HL-60 (cell line): ENCODE measurements at regions not wholly inside any gene's neighbourhood (a gene's known extent, or its start where the extent isn't known, plus 50 kb on each side); places are given as distances from the start of the nearest gene placed in this dataset.

ENCODE experiments used
- GABPA ChIP-seq: IDR thresholded peaks from 2 replicates; pipeline ENCODE4 v1.6.1; 2012; ENCODE audit warnings: low read depth
- POLR2AphosphoS5 ChIP-seq: IDR thresholded peaks from 2 replicates; pipeline ENCODE4 v1.6.1; 2012; ENCODE audit warnings: low read depth
- TF ChIP-seq, protein P1 (sequence below): IDR thresholded peaks from one replicate; pipeline ENCODE4 v1.5.1; 2011; ENCODE audit warnings: low read length, control low read depth, inconsistent platforms; ENCODE audit not compliant: insufficient read depth
- TF ChIP-seq, protein P2 (sequence below): IDR thresholded peaks from 2 replicates; pipeline ENCODE4 v1.6.1; 2012; ENCODE audit warnings: low read depth; ENCODE audit not compliant: insufficient replicate concordance

DNA sequence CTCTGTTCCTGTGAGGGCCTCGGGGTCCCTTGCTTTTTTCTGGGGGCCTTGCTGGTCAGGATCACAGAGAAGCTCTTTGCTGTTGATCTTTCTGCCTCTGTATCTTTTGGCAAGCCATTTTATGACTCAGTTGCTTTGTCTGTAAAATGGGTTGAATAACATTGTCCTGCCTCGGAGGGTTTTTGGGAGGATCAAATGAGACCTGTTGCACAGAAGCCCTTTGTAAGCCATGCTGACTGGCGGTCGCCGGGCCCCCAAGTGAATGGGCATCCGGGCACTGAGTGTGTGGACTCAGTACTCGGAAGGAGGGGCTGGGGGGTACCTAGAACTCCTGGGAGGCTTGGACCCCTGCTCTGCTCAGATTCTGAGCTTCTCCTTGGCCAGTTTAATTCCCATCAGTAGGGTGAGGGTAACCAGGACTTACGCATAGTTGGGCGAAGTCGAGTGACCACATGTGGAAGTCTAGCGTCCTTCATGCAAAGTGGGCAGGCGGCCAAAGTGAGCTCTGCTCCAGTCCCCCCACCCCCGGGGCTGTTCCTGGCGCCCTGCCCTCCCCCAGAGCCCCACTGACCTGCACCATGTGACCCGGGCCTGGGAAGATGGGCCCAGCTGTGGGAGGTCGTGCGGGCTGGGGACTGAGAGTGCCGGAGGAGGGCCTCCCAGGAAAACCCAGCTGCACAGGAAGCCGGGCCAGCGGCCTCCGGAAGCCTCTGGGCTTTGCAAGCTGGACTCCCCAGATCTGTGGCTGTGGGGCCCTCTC lies 284.0 kb downstream of the SEC14L1 start:
- TF ChIP-seq, protein P1, sequence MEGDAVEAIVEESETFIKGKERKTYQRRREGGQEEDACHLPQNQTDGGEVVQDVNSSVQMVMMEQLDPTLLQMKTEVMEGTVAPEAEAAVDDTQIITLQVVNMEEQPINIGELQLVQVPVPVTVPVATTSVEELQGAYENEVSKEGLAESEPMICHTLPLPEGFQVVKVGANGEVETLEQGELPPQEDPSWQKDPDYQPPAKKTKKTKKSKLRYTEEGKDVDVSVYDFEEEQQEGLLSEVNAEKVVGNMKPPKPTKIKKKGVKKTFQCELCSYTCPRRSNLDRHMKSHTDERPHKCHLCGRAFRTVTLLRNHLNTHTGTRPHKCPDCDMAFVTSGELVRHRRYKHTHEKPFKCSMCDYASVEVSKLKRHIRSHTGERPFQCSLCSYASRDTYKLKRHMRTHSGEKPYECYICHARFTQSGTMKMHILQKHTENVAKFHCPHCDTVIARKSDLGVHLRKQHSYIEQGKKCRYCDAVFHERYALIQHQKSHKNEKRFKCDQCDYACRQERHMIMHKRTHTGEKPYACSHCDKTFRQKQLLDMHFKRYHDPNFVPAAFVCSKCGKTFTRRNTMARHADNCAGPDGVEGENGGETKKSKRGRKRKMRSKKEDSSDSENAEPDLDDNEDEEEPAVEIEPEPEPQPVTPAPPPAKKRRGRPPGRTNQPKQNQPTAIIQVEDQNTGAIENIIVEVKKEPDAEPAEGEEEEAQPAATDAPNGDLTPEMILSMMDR = no peak
- no peak for TF ChIP-seq POLR2AphosphoS5
- TF ChIP-seq, protein P2, sequence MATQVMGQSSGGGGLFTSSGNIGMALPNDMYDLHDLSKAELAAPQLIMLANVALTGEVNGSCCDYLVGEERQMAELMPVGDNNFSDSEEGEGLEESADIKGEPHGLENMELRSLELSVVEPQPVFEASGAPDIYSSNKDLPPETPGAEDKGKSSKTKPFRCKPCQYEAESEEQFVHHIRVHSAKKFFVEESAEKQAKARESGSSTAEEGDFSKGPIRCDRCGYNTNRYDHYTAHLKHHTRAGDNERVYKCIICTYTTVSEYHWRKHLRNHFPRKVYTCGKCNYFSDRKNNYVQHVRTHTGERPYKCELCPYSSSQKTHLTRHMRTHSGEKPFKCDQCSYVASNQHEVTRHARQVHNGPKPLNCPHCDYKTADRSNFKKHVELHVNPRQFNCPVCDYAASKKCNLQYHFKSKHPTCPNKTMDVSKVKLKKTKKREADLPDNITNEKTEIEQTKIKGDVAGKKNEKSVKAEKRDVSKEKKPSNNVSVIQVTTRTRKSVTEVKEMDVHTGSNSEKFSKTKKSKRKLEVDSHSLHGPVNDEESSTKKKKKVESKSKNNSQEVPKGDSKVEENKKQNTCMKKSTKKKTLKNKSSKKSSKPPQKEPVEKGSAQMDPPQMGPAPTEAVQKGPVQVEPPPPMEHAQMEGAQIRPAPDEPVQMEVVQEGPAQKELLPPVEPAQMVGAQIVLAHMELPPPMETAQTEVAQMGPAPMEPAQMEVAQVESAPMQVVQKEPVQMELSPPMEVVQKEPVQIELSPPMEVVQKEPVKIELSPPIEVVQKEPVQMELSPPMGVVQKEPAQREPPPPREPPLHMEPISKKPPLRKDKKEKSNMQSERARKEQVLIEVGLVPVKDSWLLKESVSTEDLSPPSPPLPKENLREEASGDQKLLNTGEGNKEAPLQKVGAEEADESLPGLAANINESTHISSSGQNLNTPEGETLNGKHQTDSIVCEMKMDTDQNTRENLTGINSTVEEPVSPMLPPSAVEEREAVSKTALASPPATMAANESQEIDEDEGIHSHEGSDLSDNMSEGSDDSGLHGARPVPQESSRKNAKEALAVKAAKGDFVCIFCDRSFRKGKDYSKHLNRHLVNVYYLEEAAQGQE = no peak
- no peak for TF ChIP-seq GABPA
